Ovary (tissue), 7 donors: ENCODE measurements at regions not wholly inside any gene's neighbourhood (a gene's known extent, or its start where the extent isn't known, plus 50 kb on each side); places are given as distances from the start of the nearest gene placed in this dataset.

Source experiments
- DNase-seq, 5 donors: peaks; one replicate each; pipeline ENCODE4 v3.0.0-alpha.2; 2019 to 2020
- H3K27ac ChIP-seq, 2 donors: fragments of 200-600 bp; one replicate each; pipeline versions ENCODE4 v1.5.1 to v1.8.0; 2019 to 2022
- H3K27me3 ChIP-seq: fragments of 200-600 bp; one replicate; pipeline ENCODE4 v1.8.0; 2022
- H3K36me3 ChIP-seq: fragments of 200-600 bp; sonication (generic); one replicate; pipeline ENCODE4 v1.5.1; 2019
- H3K4me1 ChIP-seq: one replicate; pipeline ENCODE4 v1.8.1; 2013; ENCODE audit warnings: mild to moderate bottlenecking, moderate library complexity; ENCODE audit not compliant: insufficient read depth
- H3K4me3 ChIP-seq: fragments of 200-600 bp; sonication (generic); one replicate; pipeline ENCODE4 v1.5.1; 2017
- H3K9me3 ChIP-seq, 2 donors: fragments of 200-600 bp in 1 of 2; sonication (generic) in 1 of 2; one replicate each; pipeline versions ENCODE4 v1.5.1 to v1.8.1; 2013 to 2019; ENCODE audit warnings: mild to moderate bottlenecking in 1 of 2, moderate library complexity in 1 of 2
- EP300 ChIP-seq: sonication (generic); formaldehyde crosslinking; IDR thresholded peaks from one replicate; pipeline ENCODE4 v1.6.1; 2017; ENCODE audit warnings: antibody characterized with exemption
- POLR2A ChIP-seq: fragments of 450-650 bp; IDR thresholded peaks from one replicate; pipeline ENCODE4 v1.6.1; 2017; ENCODE audit warnings: antibody characterized with exemption, mild to moderate bottlenecking, moderate library complexity
- WGBS, 3 donors: extraction: QIAGEN DNeasy Blood & Tissue Kit in 1 of 3; methylation state at CpG; one replicate each; pipeline versions ENCODE4 v1.1.5 to v1.1.7; 2013 to 2017; 5-methylcytosine and 5-hydroxymethylcytosine counted together
- intact Hi-C, 4 donors: fragments of 100-400 bp; cut with DNase I; formaldehyde crosslinking; loops; one replicate each; pipeline versions ENCODE4 v1.11.0 to v1.15.1; 2022 to 2023
- TF ChIP-seq, protein P1 (sequence below), 3 donors: fragments of 450-650 bp in 2 of 3; fragments of 200-600 bp in 1 of 3; IDR thresholded peaks; one replicate each; pipeline versions ENCODE4 v1.5.1 to v1.8.0; 2016 to 2022; ENCODE audit warnings: antibody characterized with exemption in 3 of 3, mild to moderate bottlenecking in 1 of 3
- donor health status: DM: no; HTN: no; CAD: no; lungs with moderate emphysema.
- donor health status: DM: no; HTN: no; CAD: no.
- donor health status: Bipolar disorder and iron deficiency.
- donor health status: DM: no; HTN: no; CAD: no.
- donor health status: DM: yes; HTN: yes; CAD: no.

DNA sequence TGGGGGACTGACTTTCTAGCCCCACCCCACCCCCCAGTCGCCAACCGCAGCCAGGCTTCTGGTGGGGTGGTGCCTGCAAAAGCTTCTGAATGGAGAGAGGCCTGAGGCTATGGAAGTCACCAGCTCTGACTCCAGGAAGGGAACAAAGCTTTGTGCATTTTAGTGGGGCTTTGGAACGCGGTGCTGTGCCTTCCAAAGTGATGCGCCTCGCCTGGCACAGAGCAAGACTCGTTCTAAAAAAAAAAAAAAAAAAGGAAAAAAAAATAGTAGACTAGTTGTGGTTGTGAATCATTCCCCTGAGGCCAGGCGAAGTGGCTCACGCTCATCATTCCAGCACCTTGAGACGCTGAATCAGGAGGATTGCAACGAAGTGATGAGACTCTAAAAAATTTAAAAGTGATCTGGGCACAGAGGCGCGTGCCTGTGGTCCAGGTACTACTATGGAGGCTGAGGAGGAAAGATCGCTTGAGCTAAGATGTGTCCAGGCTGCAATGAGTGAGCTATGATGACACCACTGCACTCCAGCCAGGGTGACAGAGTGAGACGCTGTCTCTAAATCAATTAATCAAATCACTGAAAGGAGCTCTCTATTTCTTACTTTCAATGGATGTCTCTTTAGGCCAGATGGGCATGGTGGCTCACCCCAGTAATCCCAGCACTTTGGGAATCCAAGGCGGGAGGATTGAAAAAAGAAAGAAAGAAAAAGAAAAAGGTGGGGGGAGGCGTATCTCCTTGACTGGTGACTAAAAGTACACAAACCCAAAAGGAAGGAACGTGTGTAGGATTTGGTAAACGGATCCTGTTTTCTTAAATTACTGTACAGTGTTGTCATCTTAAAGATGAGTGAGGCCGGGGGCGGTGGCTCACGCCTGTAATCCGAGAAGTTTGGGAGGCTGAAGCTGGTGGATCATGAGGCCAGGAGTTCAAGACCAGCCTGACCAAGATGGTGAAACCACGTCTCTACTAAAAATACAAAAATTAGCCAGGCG, 259.6 kb upstream of the ALG10B start:
- H3K4me1 ChIP-seq, result no peaks in the 10 kb centered on the region
- intact Hi-C loops, result no loop called here
- H3K4me3 ChIP-seq, result no peak overlapping the region
- TF ChIP-seq, protein P1, sequence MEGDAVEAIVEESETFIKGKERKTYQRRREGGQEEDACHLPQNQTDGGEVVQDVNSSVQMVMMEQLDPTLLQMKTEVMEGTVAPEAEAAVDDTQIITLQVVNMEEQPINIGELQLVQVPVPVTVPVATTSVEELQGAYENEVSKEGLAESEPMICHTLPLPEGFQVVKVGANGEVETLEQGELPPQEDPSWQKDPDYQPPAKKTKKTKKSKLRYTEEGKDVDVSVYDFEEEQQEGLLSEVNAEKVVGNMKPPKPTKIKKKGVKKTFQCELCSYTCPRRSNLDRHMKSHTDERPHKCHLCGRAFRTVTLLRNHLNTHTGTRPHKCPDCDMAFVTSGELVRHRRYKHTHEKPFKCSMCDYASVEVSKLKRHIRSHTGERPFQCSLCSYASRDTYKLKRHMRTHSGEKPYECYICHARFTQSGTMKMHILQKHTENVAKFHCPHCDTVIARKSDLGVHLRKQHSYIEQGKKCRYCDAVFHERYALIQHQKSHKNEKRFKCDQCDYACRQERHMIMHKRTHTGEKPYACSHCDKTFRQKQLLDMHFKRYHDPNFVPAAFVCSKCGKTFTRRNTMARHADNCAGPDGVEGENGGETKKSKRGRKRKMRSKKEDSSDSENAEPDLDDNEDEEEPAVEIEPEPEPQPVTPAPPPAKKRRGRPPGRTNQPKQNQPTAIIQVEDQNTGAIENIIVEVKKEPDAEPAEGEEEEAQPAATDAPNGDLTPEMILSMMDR (IDR thresholded peaks at IDR 0.05), result no peak
- TF ChIP-seq EP300 (no peak), POLR2A (no peak)
- H3K27me3 ChIP-seq, result no peaks in the 10 kb centered on the region
- no peaks in the 10 kb centered on the region for H3K9me3 ChIP-seq
- no peaks in the 10 kb centered on the region for H3K36me3 ChIP-seq
- no peak overlapping the region for H3K27ac ChIP-seq
- DNase-seq, result no peak
- WGBS, 3 donors, result 76 to 78% (median 76%) methylated on average over 25 of the region's 25 CpGs

DNA sequence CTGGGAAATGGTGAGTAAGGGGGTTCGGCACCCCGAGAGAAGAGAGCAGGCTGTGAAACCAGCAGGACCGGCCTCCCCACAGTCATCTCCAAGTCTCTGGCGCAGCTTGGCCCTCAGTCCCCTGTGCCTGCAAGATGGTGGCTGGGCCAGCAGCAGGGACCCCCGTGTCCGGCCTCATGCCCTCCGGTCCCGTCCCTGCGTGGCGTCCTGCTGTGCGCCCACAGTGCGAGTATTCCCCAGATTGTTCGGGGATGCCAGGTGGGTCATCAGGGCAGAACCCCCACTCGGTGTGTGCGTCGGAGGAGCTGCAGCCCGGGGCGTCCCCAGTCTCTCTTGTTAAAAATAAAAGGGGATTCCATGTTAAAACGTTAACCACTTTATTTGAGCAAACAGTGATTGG, 216.9 kb upstream of the ALG10B start:
- H3K36me3 ChIP-seq, result no peaks in the 10 kb centered on the region
- H3K9me3 ChIP-seq, result no peaks in the 10 kb centered on the region
- no peaks in the 10 kb centered on the region for H3K27me3 ChIP-seq
- intact Hi-C loops, result no loop called here
- 89 to 94% (median 92%) methylated on average over 19 of the region's 19 CpGs for WGBS, 3 donors
- no peak overlapping the region for H3K27ac ChIP-seq
- no peak for DNase-seq
- H3K4me3 ChIP-seq, result no peak overlapping the region
- no peaks in the 10 kb centered on the region for H3K4me1 ChIP-seq
- TF ChIP-seq, protein P1 (IDR thresholded peaks at IDR 0.05), result no peak
- TF ChIP-seq EP300, result no peak
- TF ChIP-seq POLR2A, result no peak

DNA sequence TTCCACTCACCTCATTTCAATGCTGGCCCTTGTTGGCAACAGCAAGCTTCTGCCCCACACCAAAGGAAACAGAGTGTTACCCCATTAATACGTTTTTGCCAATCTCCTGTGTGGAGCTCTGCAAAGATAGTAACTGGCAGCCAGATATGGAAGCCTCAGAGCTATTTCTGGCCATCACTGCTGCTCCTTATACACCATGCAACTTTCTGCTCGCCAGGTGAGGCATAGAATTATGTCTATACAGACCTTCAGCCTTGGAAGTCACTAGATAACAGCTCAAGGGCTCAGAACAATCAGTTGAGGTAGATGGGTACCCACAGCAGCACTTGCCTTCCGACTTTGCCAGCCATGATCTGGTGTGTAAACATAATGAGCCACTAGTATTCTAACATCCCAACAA, 214.8 kb upstream of the ALG10B start:
- no peaks in the 10 kb centered on the region for H3K36me3 ChIP-seq
- H3K27ac ChIP-seq, result no peak overlapping the region
- no peaks in the 10 kb centered on the region for H3K27me3 ChIP-seq
- H3K9me3 ChIP-seq, result no peaks in the 10 kb centered on the region
- no peak overlapping the region for H3K4me3 ChIP-seq
- TF ChIP-seq POLR2A, result no peak
- TF ChIP-seq EP300, result no peak
- no peak for DNase-seq
- intact Hi-C loops, result no loop called here
- no peaks in the 10 kb centered on the region for H3K4me1 ChIP-seq
- WGBS, 3 donors, result 11 to 21% (median 17%) methylated on average over 3 of the region's 3 CpGs

DNA sequence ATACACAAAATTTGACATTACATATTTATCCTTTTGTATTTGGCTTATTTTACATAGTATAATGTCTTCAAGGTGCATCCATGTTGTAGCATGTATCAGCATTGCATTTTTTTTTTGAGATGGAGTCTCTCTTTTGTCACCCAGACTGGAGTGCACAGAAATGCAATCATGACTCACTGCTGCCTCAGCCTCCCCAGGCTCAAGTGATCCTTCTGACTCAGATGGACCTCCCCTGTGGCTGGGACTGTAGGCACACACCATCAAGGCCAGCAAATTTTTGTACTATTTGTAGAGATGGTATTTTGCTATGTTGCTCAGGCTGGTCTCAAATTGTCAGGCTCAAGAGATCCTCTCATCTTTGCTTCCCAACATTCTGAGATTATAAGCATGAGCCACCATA, 214.4 kb upstream of the ALG10B start:
- H3K27me3 ChIP-seq, result no peaks in the 10 kb centered on the region
- H3K27ac ChIP-seq, result no peak overlapping the region
- TF ChIP-seq POLR2A, result no peak
- TF ChIP-seq, protein P1 (IDR thresholded peaks at IDR 0.05), result no peak
- TF ChIP-seq EP300, result no peak
- H3K36me3 ChIP-seq, result no peaks in the 10 kb centered on the region
- no peaks in the 10 kb centered on the region for H3K9me3 ChIP-seq
- H3K4me1 ChIP-seq, result no peaks in the 10 kb centered on the region
- intact Hi-C loops, result no loop called here
- H3K4me3 ChIP-seq, result no peak overlapping the region
- no peak for DNase-seq
